ENCODE measurements at regions not wholly inside any gene's neighbourhood (a gene's known extent, or its start where the extent isn't known, plus 50 kb on each side); places are given as distances from the start of the nearest gene placed in this dataset.

DNA sequence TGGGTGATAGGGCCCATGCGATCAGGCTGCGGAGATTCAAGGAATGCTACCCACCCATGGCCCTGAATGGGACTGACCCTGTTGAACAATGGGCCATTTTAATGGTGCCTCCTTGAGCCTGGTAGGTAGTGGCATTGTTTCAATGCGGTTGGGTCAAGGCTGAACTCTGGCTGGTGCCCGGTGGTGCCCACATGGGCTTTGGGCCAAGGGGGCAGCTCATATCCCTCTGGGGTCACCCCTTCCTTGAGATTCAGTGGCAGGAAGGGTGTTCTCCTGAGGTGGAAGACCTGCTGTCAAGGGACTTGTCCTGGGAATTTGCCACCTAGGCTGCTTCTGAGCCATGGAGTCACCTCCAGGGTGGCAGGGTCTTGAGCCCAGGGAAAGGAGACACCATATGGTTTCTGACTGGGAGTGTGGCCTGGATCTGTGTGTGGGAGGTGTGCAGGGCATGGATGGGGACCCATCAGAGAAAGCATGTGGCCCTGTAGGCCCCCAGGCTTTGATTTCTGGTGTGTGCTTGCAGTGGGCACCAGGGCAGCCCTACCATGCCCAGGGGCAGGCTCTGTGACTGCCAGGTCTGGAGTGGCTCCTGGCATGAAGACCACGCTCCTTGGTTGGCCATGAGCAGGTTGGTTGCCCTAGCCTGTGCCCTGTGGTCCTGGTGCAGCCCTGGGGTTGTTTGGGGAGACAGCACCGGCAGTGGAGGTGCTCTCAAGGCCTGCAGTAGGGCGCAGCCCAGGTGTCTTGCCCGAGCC, 199.9 kb downstream of the UBE3A start:
- H3K9ac ChIP-seq (ENCODE audit: low read depth, low read length): no peak overlapping the region
- H3K36me3 ChIP-seq (ENCODE audit: control insufficient read depth, insufficient read depth, low read length): no peaks in the 10 kb centered on the region
- peaks cover 95% of the 10 kb centered on the region for H3K9me3 ChIP-seq (ENCODE audit: control insufficient read depth, insufficient read depth, low read length)
- H3K27me3 ChIP-seq (ENCODE audit: control insufficient read depth, insufficient read depth, low read length): no peaks in the 10 kb centered on the region
- no peak overlapping the region for H3K27ac ChIP-seq (ENCODE audit: low read depth, low read length)
- no peaks in the 10 kb centered on the region for H3K4me1 ChIP-seq (ENCODE audit: control insufficient read depth, insufficient read depth, low read length)
- no peak overlapping the region for H3K4me3 ChIP-seq (ENCODE audit: low read depth, low read length)

DNA sequence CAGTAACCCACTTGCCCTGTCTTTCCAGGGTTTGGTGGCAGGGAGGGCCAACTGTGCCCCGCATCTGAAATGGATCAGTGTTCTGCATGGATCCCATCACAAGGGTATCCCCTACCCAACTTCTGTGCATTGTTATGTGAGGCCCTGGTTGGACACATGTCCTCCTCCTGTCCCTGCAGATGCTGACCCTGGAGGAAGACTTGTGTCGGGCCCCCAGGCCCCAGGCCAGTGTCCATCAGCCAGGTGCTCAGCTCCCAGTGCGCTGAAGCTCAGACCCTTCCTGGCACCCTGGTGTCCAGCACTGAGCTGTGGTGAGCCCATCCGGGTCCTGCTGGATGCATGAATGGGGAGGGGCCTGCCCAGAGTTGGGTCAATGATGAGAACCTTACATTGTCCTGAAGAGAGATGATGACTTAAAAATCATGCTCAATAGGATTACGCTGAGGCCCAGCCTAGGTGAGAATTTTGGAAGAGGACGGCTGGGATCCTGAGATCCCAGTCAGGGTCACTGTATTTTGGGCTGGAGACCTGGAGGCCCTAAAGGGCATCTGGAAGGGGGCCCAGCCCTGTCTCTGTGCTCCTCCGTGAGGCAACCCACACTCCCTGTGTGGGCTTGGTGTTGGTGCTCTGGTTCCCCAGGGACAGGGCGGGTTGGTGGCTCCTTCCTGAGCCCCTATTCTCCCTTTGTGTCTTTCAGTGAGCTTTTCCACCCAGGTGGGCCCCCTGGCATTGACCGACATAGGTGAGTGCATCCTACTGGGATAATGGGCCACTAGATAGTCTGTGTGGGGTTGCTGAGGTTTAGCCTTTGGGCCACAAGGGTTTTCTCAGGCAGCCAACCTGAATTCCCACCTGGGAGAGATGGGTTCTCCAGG, 199.1 kb downstream of the UBE3A start:
- Histone ChIP-seq H3K4me1 (ENCODE audit: control insufficient read depth, insufficient read depth, low read length) (no peaks in the 10 kb centered on the region), H3K27me3 (ENCODE audit: control insufficient read depth, insufficient read depth, low read length) (no peaks in the 10 kb centered on the region), H3K9me3 (ENCODE audit: control insufficient read depth, insufficient read depth, low read length) (peaks cover 89% of the 10 kb centered on the region), H3K36me3 (ENCODE audit: control insufficient read depth, insufficient read depth, low read length) (no peaks in the 10 kb centered on the region), H3K9ac (ENCODE audit: low read depth, low read length) (no peak overlapping the region), H3K4me3 (ENCODE audit: low read depth, low read length) (no peak overlapping the region), H3K27ac (ENCODE audit: low read depth, low read length) (no peak overlapping the region)

DNA sequence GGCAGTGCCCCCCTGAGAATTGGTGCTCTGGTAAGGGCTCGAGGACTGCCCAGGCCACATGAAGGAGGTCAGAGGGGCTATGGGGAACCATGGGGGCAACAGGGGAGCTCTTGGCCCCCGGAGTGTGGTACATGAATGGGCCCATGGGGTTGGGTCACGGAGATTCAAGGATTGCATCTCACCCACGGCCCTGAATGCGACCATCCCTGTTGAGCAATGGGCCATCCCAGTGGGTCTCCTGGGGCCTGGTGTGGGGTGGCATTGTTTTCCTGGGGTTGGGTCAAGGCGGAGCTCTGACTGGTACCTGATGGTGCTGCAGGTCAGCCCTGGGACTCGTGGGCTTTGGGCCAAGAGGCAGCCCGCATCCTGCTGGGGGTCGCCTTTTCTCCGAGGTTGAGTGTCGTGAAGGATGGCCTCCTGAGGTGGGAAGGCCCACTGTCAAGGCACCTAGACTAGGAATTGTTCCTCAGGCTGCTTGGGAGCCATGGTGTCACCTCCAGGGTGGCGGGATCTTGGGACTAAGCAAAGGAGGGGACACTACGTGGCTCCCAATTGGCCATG, 198.3 kb downstream of the UBE3A start:
- H3K27me3 ChIP-seq (ENCODE audit: control insufficient read depth, insufficient read depth, low read length): no peaks in the 10 kb centered on the region
- no peak overlapping the region for H3K27ac ChIP-seq (ENCODE audit: low read depth, low read length)
- H3K36me3 ChIP-seq (ENCODE audit: control insufficient read depth, insufficient read depth, low read length): no peaks in the 10 kb centered on the region
- no peak overlapping the region for H3K9ac ChIP-seq (ENCODE audit: low read depth, low read length)
- H3K4me3 ChIP-seq (ENCODE audit: low read depth, low read length): no peak overlapping the region
- H3K4me1 ChIP-seq (ENCODE audit: control insufficient read depth, insufficient read depth, low read length): no peaks in the 10 kb centered on the region
- H3K9me3 ChIP-seq (ENCODE audit: control insufficient read depth, insufficient read depth, low read length): peaks cover 90% of the 10 kb centered on the region

DNA sequence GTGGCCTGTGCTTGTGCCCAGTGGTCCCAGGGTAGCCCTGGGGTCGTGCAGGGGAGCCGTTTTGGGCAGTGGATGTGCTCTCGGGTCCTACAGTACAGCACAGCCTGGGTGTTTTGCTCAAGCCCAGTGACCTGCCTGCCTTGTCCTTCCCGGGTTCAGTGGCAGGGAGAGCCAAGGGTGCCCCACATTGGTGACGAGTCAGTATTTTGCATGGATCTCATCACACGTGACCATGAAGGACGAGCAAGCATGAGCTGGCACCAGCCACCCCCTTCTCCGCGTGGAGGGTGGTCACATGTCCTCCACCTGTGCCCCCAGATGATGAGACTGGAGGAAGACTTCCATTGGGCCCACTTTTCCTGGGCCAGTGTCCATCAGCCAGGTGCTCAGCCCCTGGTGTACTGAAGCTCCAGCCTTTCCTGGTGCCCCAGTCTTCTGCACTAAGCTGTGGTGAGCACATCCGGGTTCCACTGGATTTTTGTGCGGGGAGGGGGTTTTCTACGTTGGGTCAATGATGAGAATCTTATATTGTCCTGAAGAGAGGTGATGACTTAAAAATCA, 197.5 kb downstream of the UBE3A start:
- no peak overlapping the region for H3K4me3 ChIP-seq (ENCODE audit: low read depth, low read length)
- H3K9ac ChIP-seq (ENCODE audit: low read depth, low read length): no peak overlapping the region
- no peaks in the 10 kb centered on the region for H3K4me1 ChIP-seq (ENCODE audit: control insufficient read depth, insufficient read depth, low read length)
- no peak overlapping the region for H3K27ac ChIP-seq (ENCODE audit: low read depth, low read length)
- H3K27me3 ChIP-seq (ENCODE audit: control insufficient read depth, insufficient read depth, low read length): no peaks in the 10 kb centered on the region
- no peaks in the 10 kb centered on the region for H3K36me3 ChIP-seq (ENCODE audit: control insufficient read depth, insufficient read depth, low read length)
- H3K9me3 ChIP-seq (ENCODE audit: control insufficient read depth, insufficient read depth, low read length): peaks cover 90% of the 10 kb centered on the region

DNA sequence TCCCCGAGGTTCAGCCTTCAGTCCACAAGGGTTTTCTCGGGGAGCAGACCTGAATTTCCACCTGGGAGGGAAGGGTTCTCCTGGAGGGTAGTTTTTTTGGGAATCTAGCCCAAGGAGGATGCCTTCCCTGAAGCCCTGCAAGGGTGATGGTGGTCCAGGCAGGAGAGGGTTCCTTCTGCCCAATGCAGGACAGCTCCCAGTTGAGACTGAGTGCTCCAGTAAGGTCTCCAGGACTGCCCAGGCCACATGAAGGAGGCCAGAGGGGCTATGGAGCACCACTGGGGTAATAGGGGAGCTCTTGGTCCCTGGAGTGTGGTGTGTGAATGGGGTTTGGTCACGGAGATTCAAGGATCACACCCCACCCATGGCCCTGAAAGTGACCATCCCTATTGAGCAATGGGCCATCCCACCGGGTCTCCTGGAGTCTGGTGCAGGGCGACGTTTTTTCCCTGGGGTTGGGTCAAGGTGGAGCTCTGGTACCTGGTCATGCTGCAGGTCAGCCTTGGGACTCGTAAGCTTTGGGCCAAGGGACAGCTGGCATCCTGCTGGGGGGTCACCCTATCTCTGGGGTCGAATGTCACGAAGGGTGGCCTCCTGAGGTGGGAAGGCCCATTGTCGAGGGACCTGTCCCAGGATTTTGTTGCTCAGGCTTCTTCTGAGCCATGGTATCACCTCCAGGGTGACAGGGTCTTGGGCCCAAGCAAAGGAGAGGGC, 196.5 kb downstream of the UBE3A start:
- Histone ChIP-seq H3K9me3 (ENCODE audit: control insufficient read depth, insufficient read depth, low read length) (peaks cover 87% of the 10 kb centered on the region), H3K9ac (ENCODE audit: low read depth, low read length) (no peak overlapping the region), H3K4me1 (ENCODE audit: control insufficient read depth, insufficient read depth, low read length) (no peaks in the 10 kb centered on the region), H3K4me3 (ENCODE audit: low read depth, low read length) (no peak overlapping the region), H3K36me3 (ENCODE audit: control insufficient read depth, insufficient read depth, low read length) (no peaks in the 10 kb centered on the region), H3K27me3 (ENCODE audit: control insufficient read depth, insufficient read depth, low read length) (no peaks in the 10 kb centered on the region), H3K27ac (ENCODE audit: low read depth, low read length) (no peak overlapping the region)

DNA sequence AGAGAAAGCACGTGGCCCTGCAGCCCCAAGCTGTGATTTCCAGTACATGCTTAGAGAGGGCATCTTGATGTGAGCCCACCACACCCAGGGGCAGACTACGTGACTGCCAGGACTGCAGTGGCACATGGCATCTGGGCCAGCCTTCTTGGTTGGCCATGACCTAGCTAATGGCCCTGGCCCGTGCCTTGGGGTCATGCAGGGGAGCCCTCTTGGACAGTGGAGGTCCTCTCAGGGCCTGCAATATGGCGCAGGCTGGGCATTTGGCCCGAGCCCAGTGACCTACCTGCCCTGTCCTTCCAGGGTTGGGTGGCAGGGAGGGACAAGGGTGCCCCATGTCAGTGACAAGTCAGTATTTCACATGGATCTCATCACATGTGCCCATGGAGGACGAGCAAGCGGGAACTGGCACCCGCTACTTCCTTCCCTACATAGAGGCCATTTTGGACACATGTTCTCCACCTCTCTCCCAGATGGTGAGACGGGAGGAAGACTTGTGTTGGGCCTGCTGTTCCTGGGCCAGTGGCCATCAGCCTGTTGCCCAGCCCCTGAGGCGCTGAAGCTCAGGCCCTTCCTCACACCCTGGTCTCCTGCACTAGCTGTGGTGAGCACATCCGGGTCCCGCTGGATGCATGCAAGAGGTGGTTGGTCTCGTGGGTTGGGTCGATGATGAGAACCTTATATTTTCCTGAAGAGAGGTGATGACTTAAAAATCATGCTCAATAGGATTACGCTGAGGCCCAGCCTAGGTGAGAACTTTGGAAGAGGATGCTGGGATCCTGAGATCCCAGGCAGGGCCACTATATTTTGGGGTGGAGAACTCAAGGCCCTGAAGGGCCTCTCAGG, 195.6 kb downstream of the UBE3A start:
- no peak overlapping the region for H3K4me3 ChIP-seq (ENCODE audit: low read depth, low read length)
- no peak overlapping the region for H3K27ac ChIP-seq (ENCODE audit: low read depth, low read length)
- peaks cover 79% of the 10 kb centered on the region for H3K9me3 ChIP-seq (ENCODE audit: control insufficient read depth, insufficient read depth, low read length)
- H3K4me1 ChIP-seq (ENCODE audit: control insufficient read depth, insufficient read depth, low read length): no peaks in the 10 kb centered on the region
- H3K9ac ChIP-seq (ENCODE audit: low read depth, low read length): no peak overlapping the region
- H3K27me3 ChIP-seq (ENCODE audit: control insufficient read depth, insufficient read depth, low read length): no peaks in the 10 kb centered on the region
- no peaks in the 10 kb centered on the region for H3K36me3 ChIP-seq (ENCODE audit: control insufficient read depth, insufficient read depth, low read length)

DNA sequence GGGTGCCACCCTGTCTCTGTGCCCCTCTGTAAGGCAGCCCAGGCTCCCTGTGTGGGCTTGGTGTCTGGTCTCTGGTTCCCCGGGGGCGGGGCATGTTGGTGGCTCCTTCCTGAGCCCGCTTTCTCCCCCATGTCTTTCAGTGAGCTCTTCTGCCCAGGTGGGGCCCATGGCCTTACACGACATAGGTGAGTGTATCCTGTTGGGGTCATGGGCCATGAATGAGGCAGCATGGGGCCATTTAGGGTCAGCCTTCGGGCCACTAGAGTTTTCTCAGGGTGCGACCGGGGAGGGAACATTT, 195.1 kb downstream of the UBE3A start:
- no peak overlapping the region for H3K9ac ChIP-seq (ENCODE audit: low read depth, low read length)
- H3K9me3 ChIP-seq (ENCODE audit: control insufficient read depth, insufficient read depth, low read length): peaks cover 78% of the 10 kb centered on the region
- H3K27me3 ChIP-seq (ENCODE audit: control insufficient read depth, insufficient read depth, low read length): no peaks in the 10 kb centered on the region
- H3K27ac ChIP-seq (ENCODE audit: low read depth, low read length): no peak overlapping the region
- no peak overlapping the region for H3K4me3 ChIP-seq (ENCODE audit: low read depth, low read length)
- no peaks in the 10 kb centered on the region for H3K36me3 ChIP-seq (ENCODE audit: control insufficient read depth, insufficient read depth, low read length)
- H3K4me1 ChIP-seq (ENCODE audit: control insufficient read depth, insufficient read depth, low read length): no peaks in the 10 kb centered on the region

- H3K9me3 ChIP-seq (ENCODE audit: control insufficient read depth, insufficient read depth, low read length): peaks cover 78% of the 10 kb centered on the region
- no peak overlapping the region for H3K27ac ChIP-seq (ENCODE audit: low read depth, low read length)
- no peaks in the 10 kb centered on the region for H3K4me1 ChIP-seq (ENCODE audit: control insufficient read depth, insufficient read depth, low read length)
- H3K27me3 ChIP-seq (ENCODE audit: control insufficient read depth, insufficient read depth, low read length): no peaks in the 10 kb centered on the region
- H3K36me3 ChIP-seq (ENCODE audit: control insufficient read depth, insufficient read depth, low read length): no peaks in the 10 kb centered on the region
- H3K9ac ChIP-seq (ENCODE audit: low read depth, low read length): no peak overlapping the region
- no peak overlapping the region for H3K4me3 ChIP-seq (ENCODE audit: low read depth, low read length)
Observed at GRCh38 chr15:25244731-25245585, 193.9 kb downstream of the UBE3A start.

GRCh38 chr15:25245801-25246622, 192.8 kb downstream of the UBE3A start:
- Histone ChIP-seq H3K4me3 (ENCODE audit: low read depth, low read length) (no peak overlapping the region), H3K4me1 (ENCODE audit: control insufficient read depth, insufficient read depth, low read length) (no peaks in the 10 kb centered on the region), H3K27me3 (ENCODE audit: control insufficient read depth, insufficient read depth, low read length) (no peaks in the 10 kb centered on the region), H3K27ac (ENCODE audit: low read depth, low read length) (no peak overlapping the region), H3K9me3 (ENCODE audit: control insufficient read depth, insufficient read depth, low read length) (peaks cover 76% of the 10 kb centered on the region), H3K36me3 (ENCODE audit: control insufficient read depth, insufficient read depth, low read length) (no peaks in the 10 kb centered on the region), H3K9ac (ENCODE audit: low read depth, low read length) (no peak overlapping the region)

All from HUES48 (cell line).